ENCODE measurements at regions not wholly inside any gene's neighbourhood (a gene's known extent, or its start where the extent isn't known, plus 50 kb on each side); places are given as distances from the start of the nearest gene placed in this dataset.

GRCh38 chr2:198756166-198756565 is 701.6 kb downstream of the SATB2 start:
- no peak overlapping the region for H3K27ac Mint-ChIP-seq
- H3K9me3 Mint-ChIP-seq (ENCODE audit: insufficient read depth), result no peaks in the 10 kb centered on the region
- DNase-seq (no peak), ATAC-seq (no peak)
- no peaks in the 10 kb centered on the region for H3K4me1 Mint-ChIP-seq (ENCODE audit: low read depth)
- POLR2A ChIA-PET, result no interaction called here
- H3K27me3 Mint-ChIP-seq (ENCODE audit: low read depth), result no peaks in the 10 kb centered on the region
- CTCF ChIA-PET, result no interaction called here
- no peak overlapping the region for H3K4me3 Mint-ChIP-seq
- H3K36me3 Mint-ChIP-seq (ENCODE audit: low read depth), result no peaks in the 10 kb centered on the region

DNA sequence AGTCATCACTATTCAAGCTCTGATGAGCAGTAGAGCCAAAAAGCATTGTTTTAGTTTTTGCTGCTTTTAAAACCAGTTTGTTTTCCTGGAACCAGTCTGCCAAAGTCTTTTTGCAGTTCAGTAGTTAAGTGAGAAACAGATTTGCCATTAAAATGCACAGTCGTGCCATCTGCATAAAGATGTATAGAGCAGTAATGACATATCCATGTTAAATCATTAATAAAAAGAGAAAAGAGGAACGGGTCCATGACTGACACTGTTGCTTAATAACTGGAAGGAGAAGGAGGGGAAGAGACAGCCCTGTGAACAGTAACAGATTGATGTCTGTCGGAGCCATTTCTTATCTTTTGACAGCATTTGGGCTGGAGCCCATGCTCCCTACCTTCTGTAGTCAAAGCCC is 704.6 kb downstream of the SATB2 start:
- H3K36me3 Mint-ChIP-seq (ENCODE audit: low read depth), result no peaks in the 10 kb centered on the region
- ATAC-seq, result no peak
- H3K4me1 Mint-ChIP-seq (ENCODE audit: low read depth), result no peaks in the 10 kb centered on the region
- POLR2A ChIA-PET, result no interaction called here
- H3K27ac Mint-ChIP-seq, result no peak overlapping the region
- CTCF ChIA-PET, result no interaction called here
- H3K27me3 Mint-ChIP-seq (ENCODE audit: low read depth), result no peaks in the 10 kb centered on the region
- DNase-seq, result no peak
- no peak overlapping the region for H3K4me3 Mint-ChIP-seq
- H3K9me3 Mint-ChIP-seq (ENCODE audit: insufficient read depth), result no peaks in the 10 kb centered on the region

GRCh38 chr2:198749364-198749763 is 708.4 kb downstream of the SATB2 start:
- no peaks in the 10 kb centered on the region for H3K4me1 Mint-ChIP-seq (ENCODE audit: low read depth)
- no peaks in the 10 kb centered on the region for H3K27me3 Mint-ChIP-seq (ENCODE audit: low read depth)
- POLR2A ChIA-PET, result no interaction called here
- H3K9me3 Mint-ChIP-seq (ENCODE audit: insufficient read depth), result no peaks in the 10 kb centered on the region
- DNase-seq (no peak), ATAC-seq (no peak)
- no peak overlapping the region for H3K27ac Mint-ChIP-seq
- H3K36me3 Mint-ChIP-seq (ENCODE audit: low read depth), result no peaks in the 10 kb centered on the region
- CTCF ChIA-PET, result no interaction called here
- no peak overlapping the region for H3K4me3 Mint-ChIP-seq

DNA sequence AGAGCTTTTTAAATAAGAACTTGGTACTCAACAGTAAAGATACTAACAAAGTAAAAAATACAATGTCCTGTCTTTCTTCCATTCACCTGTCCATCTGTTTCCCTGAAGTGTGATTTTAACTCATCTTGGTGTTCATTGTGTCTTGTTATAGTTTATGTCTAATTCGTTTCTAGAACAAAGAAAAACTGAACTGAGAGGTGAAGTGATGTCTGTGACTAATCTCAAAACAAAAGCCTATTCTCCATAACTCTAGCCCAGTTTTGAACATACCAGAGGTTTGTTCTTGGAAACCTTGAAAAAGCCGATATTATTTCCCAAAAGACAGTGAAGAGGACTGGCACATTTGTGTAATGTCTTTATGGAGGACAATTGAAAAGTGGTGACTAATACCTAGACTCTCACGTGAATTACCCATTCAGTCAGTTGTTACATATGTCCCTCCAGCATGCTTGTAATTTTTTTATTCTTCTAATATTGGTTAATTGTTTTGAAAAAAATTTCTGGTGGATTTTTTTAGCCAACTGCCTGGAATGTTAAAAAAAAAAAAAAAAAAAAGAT is 725.8 kb downstream of the SATB2 start:
- Mint-ChIP-seq H3K27me3 (ENCODE audit: low read depth) (no peaks in the 10 kb centered on the region), H3K4me3 (no peak overlapping the region), H3K9me3 (ENCODE audit: insufficient read depth) (no peaks in the 10 kb centered on the region), H3K27ac (no peak overlapping the region), H3K4me1 (ENCODE audit: low read depth) (no peaks in the 10 kb centered on the region), H3K36me3 (ENCODE audit: low read depth) (no peaks in the 10 kb centered on the region)
- ATAC-seq (no peak), DNase-seq (no peak)
- ChIA-PET CTCF (no interaction called here), POLR2A (no interaction called here)

DNA sequence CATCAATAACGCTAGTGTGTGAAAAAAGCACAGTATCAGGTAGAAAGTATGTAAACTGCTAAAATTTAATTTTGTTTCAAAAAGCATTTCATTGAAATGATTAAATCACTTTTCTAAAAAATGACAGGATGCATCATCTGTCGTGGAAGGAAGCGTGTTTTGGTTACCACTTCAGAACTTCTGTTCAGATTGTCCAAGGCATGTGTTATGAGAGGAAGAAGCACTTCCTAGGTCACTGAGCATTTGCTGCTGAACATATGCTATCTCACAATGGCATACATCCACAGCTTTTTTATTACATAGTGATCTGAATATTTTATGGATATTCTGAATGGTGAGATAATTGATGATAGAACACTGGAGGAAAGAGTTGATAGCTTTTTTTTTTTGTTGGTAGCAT is 737.5 kb downstream of the SATB2 start:
- DNase-seq (no peak), ATAC-seq (no peak)
- Mint-ChIP-seq H3K27me3 (ENCODE audit: low read depth) (no peaks in the 10 kb centered on the region), H3K4me1 (ENCODE audit: low read depth) (no peaks in the 10 kb centered on the region), H3K4me3 (no peak overlapping the region), H3K27ac (no peak overlapping the region), H3K9me3 (ENCODE audit: insufficient read depth) (no peaks in the 10 kb centered on the region), H3K36me3 (ENCODE audit: low read depth) (no peaks in the 10 kb centered on the region)
- POLR2A ChIA-PET, result interaction anchor here (0.6 kb wide), 1 partner anchor 1659 kb away, joined by 3 read pairs; no protein-coding TSS in a partner anchor
- CTCF ChIA-PET, result no interaction called here

- H3K27me3 Mint-ChIP-seq (ENCODE audit: low read depth), result no peaks in the 10 kb centered on the region
- no peaks in the 10 kb centered on the region for H3K36me3 Mint-ChIP-seq (ENCODE audit: low read depth)
- H3K4me3 Mint-ChIP-seq, result no peak overlapping the region
- ChIA-PET POLR2A (no interaction called here), CTCF (no interaction called here)
- no peak for ATAC-seq
- H3K4me1 Mint-ChIP-seq (ENCODE audit: low read depth), result no peaks in the 10 kb centered on the region
- H3K9me3 Mint-ChIP-seq (ENCODE audit: insufficient read depth), result no peaks in the 10 kb centered on the region
- H3K27ac Mint-ChIP-seq, result no peak overlapping the region
- no peak for DNase-seq
Observed at GRCh38 chr2:198717451-198717850, 740.3 kb downstream of the SATB2 start.

- ChIA-PET CTCF (no interaction called here), POLR2A (no interaction called here)
- H3K27ac Mint-ChIP-seq, result no peak overlapping the region
- ATAC-seq (no peak), DNase-seq (no peak)
- H3K36me3 Mint-ChIP-seq (ENCODE audit: low read depth), result no peaks in the 10 kb centered on the region
- no peaks in the 10 kb centered on the region for H3K27me3 Mint-ChIP-seq (ENCODE audit: low read depth)
- no peaks in the 10 kb centered on the region for H3K9me3 Mint-ChIP-seq (ENCODE audit: insufficient read depth)
- H3K4me1 Mint-ChIP-seq (ENCODE audit: low read depth), result no peaks in the 10 kb centered on the region
- no peak overlapping the region for H3K4me3 Mint-ChIP-seq
Observed at GRCh38 chr2:198715302-198715835, 742.4 kb downstream of the SATB2 start.

DNA sequence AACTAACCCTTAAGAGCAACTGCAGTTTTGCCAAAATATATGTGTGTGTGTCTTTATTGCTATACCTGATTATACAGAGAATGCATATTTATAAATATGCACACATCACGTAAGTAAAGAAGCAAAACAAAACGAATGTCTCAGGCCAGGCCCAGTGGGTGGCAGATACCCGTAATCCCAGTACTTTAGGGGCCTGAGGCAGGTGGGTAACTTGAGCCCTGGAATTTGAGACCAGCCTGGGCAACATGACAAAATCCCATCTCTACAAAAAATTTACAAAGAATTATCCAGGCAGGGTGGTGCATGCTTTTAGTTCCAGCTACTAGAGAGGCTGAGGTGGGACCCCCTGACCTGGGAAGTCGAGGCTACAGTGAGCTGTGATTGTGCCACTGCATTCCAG is 745.3 kb downstream of the SATB2 start:
- no peak for DNase-seq
- Mint-ChIP-seq H3K27ac (no peak overlapping the region), H3K27me3 (ENCODE audit: low read depth) (no peaks in the 10 kb centered on the region), H3K4me3 (no peak overlapping the region), H3K9me3 (ENCODE audit: insufficient read depth) (no peaks in the 10 kb centered on the region), H3K4me1 (ENCODE audit: low read depth) (no peaks in the 10 kb centered on the region), H3K36me3 (ENCODE audit: low read depth) (no peaks in the 10 kb centered on the region)
- ATAC-seq, result no peak
- ChIA-PET CTCF (no interaction called here), POLR2A (no interaction called here)

DNA sequence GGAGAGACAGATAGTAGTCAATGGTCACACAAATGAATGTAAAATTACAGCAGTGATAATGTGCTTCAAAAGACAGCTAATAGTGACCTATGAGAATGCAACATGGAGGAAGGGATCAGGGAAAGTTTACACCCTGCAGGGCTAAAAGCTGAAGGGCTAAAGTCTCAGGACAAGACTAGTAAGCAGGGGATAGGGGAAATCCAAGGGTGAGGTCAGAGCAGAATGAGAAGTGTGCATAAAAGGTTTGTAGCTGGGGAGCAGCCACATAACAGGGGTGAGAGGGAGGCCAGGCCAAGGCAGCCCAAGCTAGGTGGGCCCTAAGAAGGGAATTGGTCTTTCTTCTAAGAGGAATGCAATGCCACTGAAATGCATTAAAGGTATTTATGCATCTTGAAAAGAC is 746.3 kb downstream of the SATB2 start:
- H3K36me3 Mint-ChIP-seq (ENCODE audit: low read depth), result no peaks in the 10 kb centered on the region
- H3K27ac Mint-ChIP-seq, result no peak overlapping the region
- DNase-seq, result no peak
- H3K27me3 Mint-ChIP-seq (ENCODE audit: low read depth), result no peaks in the 10 kb centered on the region
- ChIA-PET POLR2A (no interaction called here), CTCF (no interaction called here)
- no peaks in the 10 kb centered on the region for H3K4me1 Mint-ChIP-seq (ENCODE audit: low read depth)
- no peak for ATAC-seq
- H3K4me3 Mint-ChIP-seq, result no peak overlapping the region
- H3K9me3 Mint-ChIP-seq (ENCODE audit: insufficient read depth), result no peaks in the 10 kb centered on the region

GRCh38 chr2:198710562-198710961 is 747.2 kb downstream of the SATB2 start:
- Mint-ChIP-seq H3K9me3 (ENCODE audit: insufficient read depth) (no peaks in the 10 kb centered on the region), H3K27ac (no peak overlapping the region), H3K27me3 (ENCODE audit: low read depth) (no peaks in the 10 kb centered on the region), H3K4me1 (ENCODE audit: low read depth) (no peaks in the 10 kb centered on the region), H3K4me3 (no peak overlapping the region), H3K36me3 (ENCODE audit: low read depth) (no peaks in the 10 kb centered on the region)
- ChIA-PET CTCF (no interaction called here), POLR2A (no interaction called here)
- ATAC-seq (no peak), DNase-seq (no peak)

GRCh38 chr2:198706476-198707082 is 751.2 kb downstream of the SATB2 start:
- POLR2A ChIA-PET, result no interaction called here
- Mint-ChIP-seq H3K9me3 (ENCODE audit: insufficient read depth) (no peaks in the 10 kb centered on the region), H3K27ac (no peak overlapping the region), H3K4me1 (ENCODE audit: low read depth) (no peaks in the 10 kb centered on the region), H3K36me3 (ENCODE audit: low read depth) (no peaks in the 10 kb centered on the region), H3K4me3 (no peak overlapping the region), H3K27me3 (ENCODE audit: low read depth) (no peaks in the 10 kb centered on the region)
- CTCF ChIA-PET, result no interaction called here
- DNase-seq, result no peak
- ATAC-seq, result no peak

DNA sequence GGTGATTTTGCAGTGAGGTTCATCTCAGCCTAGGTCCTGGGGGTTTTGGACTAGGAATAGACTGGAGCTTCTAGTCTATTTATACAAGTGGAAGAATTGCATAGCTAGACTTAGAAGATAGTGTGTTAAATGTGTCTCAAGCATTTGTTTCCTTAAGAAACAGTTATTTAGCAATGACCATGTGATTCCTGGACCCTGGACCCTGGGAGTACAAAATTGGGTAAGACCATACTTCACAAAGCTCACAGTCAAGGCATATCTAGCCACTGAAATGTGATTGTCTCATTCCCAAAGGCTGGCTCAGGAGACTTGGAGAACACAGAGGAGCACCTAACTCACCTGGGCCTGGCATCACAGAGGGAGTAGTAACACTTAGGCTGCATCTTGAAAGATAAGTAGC is 754.5 kb downstream of the SATB2 start:
- Mint-ChIP-seq H3K36me3 (ENCODE audit: low read depth) (no peaks in the 10 kb centered on the region), H3K4me1 (ENCODE audit: low read depth) (no peaks in the 10 kb centered on the region), H3K27ac (no peak overlapping the region), H3K27me3 (ENCODE audit: low read depth) (no peaks in the 10 kb centered on the region), H3K4me3 (no peak overlapping the region), H3K9me3 (ENCODE audit: insufficient read depth) (no peaks in the 10 kb centered on the region)
- ChIA-PET POLR2A (no interaction called here), CTCF (no interaction called here)
- ATAC-seq, result no peak
- DNase-seq, result no peak

- no peak overlapping the region for H3K27ac Mint-ChIP-seq
- no peaks in the 10 kb centered on the region for H3K27me3 Mint-ChIP-seq (ENCODE audit: low read depth)
- ChIA-PET CTCF (no interaction called here), POLR2A (no interaction called here)
- no peaks in the 10 kb centered on the region for H3K4me1 Mint-ChIP-seq (ENCODE audit: low read depth)
- ATAC-seq (no peak), DNase-seq (no peak)
- no peaks in the 10 kb centered on the region for H3K9me3 Mint-ChIP-seq (ENCODE audit: insufficient read depth)
- no peak overlapping the region for H3K4me3 Mint-ChIP-seq
- H3K36me3 Mint-ChIP-seq (ENCODE audit: low read depth), result no peaks in the 10 kb centered on the region
Observed at GRCh38 chr2:198702796-198703195, 754.9 kb downstream of the SATB2 start.

Measured in activated CD8-positive, alpha-beta T cell treated with anti-CD3 and anti-CD28 coated beads, Interleukin-2, amount 10 ng/mL, durations not matched to agents 7 days and 5 days (primary cell).